ENCODE measurements at regions not wholly inside any gene's neighbourhood (a gene's known extent, or its start where the extent isn't known, plus 50 kb on each side); places are given as distances from the start of the nearest gene placed in this dataset.

DNA sequence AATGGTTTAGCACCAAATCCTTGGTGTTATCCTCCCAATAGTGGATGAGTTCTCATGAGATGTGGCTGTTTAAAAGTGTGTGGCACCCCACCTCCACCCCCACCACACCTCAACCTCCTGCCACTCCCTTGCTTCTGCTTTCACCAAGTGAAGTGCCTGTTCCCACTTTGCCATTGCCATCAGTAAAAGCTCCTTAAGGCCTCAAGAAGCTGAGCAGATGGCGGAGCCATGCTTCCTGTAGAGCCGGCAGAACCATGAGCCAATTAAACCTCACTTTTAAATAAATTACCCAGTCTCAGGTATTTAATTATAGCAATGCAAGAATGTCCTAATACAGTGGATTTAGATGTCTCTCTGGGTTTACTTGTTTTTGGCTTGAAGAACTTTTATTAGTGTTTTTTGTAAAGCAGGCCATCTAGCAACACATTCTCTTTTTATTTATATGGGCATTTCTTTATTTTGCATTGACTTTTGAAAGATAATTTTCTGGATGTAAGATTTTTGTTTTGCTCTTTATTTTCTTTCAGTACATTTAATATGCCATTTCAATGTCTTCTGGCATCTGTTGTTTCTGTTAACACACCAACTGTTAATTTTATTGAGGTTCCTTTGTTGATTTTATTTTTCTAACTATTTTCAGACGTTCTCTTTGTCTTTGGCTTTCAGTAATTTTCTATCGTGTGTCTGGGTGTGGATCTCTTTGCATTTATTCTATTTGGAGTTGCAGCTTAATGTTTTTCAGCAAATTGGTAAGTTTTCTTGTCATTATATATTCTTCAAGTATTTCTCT is 724.5 kb upstream of the CNTN5 start:
- Histone ChIP-seq H3T11ph (ENCODE audit: low read length) (no peak overlapping the region), H3K23me2 (ENCODE audit: insufficient read length, low read depth, low read length, poor library complexity, severe bottlenecking) (no peaks in the 10 kb centered on the region), H3K23ac (ENCODE audit: insufficient read length, low read depth, low read length) (no peak overlapping the region), H4K8ac (replicated peaks; ENCODE audit: insufficient read length, low read depth, low read length) (no peak overlapping the region), H3K18ac (ENCODE audit: insufficient read length, low read depth, low read length) (no peak overlapping the region), H3K9ac (ENCODE audit: extremely low read depth, insufficient read length, low read length) (no peak overlapping the region), H3K79me1 (ENCODE audit: insufficient read depth, low read depth, low read length, poor library complexity, severe bottlenecking) (no peaks in the 10 kb centered on the region), H3K27me3 (ENCODE audit: insufficient read depth, low read length) (no peaks in the 10 kb centered on the region), H2AFZ (ENCODE audit: low read length) (no peak overlapping the region), H2BK12ac (ENCODE audit: insufficient read length, low read depth, low read length) (no peak overlapping the region), H3K27ac (ENCODE audit: insufficient read length, low read depth, low read length) (no peak overlapping the region), H3K4me1 (ENCODE audit: insufficient read depth, low read length) (no peaks in the 10 kb centered on the region), H3K4me2 (ENCODE audit: insufficient read depth, insufficient read length, low read length) (no peak overlapping the region), H4K91ac (ENCODE audit: insufficient read length, low read depth, low read length) (no peak overlapping the region), H4K20me1 (ENCODE audit: control insufficient read depth, insufficient read depth, insufficient read length) (no peaks in the 10 kb centered on the region), H2BK120ac (ENCODE audit: low read depth, low read length, poor library complexity, severe bottlenecking) (no peak overlapping the region), H3K56ac (ENCODE audit: insufficient read length, low read depth, low read length) (no peak overlapping the region), H3K14ac (ENCODE audit: insufficient read depth, low read length) (no peak overlapping the region), H3K4ac (ENCODE audit: low read depth, low read length) (no peak overlapping the region), H2BK20ac (ENCODE audit: low read depth, low read length, poor library complexity, severe bottlenecking) (no peak overlapping the region), H3K79me2 (ENCODE audit: insufficient read depth, low read length) (no peaks in the 10 kb centered on the region), H2AK5ac (ENCODE audit: insufficient read length, low read length) (no peak overlapping the region), H3K9me3 (ENCODE audit: control insufficient read depth, low read depth, low read length) (no peaks in the 10 kb centered on the region), H2BK5ac (ENCODE audit: insufficient read length, low read length) (no peak overlapping the region), H2BK15ac (ENCODE audit: low read depth, low read length) (no peak overlapping the region), H4K5ac (ENCODE audit: insufficient read length, low read depth, low read length) (no peak overlapping the region)
- Mint-ChIP-seq H3K27ac (no peak overlapping the region), H3K4me1 (no peaks in the 10 kb centered on the region; a peak in 1 of 4 replicates), H3K27me3 (ENCODE audit: low read depth) (no peaks in the 10 kb centered on the region), H3K9me3 (no peaks in the 10 kb centered on the region), H3K36me3 (ENCODE audit: insufficient read depth in 1 of 3, low read depth in 3 of 3) (no peaks in the 10 kb centered on the region), H3K4me3 (no peak overlapping the region)
- TF ChIP-seq, protein P1, sequence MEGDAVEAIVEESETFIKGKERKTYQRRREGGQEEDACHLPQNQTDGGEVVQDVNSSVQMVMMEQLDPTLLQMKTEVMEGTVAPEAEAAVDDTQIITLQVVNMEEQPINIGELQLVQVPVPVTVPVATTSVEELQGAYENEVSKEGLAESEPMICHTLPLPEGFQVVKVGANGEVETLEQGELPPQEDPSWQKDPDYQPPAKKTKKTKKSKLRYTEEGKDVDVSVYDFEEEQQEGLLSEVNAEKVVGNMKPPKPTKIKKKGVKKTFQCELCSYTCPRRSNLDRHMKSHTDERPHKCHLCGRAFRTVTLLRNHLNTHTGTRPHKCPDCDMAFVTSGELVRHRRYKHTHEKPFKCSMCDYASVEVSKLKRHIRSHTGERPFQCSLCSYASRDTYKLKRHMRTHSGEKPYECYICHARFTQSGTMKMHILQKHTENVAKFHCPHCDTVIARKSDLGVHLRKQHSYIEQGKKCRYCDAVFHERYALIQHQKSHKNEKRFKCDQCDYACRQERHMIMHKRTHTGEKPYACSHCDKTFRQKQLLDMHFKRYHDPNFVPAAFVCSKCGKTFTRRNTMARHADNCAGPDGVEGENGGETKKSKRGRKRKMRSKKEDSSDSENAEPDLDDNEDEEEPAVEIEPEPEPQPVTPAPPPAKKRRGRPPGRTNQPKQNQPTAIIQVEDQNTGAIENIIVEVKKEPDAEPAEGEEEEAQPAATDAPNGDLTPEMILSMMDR (conservative IDR thresholded peaks at IDR 0.05): no peak
- WGBS (ENCODE audit: extremely low coverage, insufficient read length, low lambda C conversion rate): no CpG with 5 or more reads among the region's 4 CpGs
- no peak for DNase-seq
